NCI-H1105 (cell line): ENCODE measurements at regions not wholly inside any gene's neighbourhood (a gene's known extent, or its start where the extent isn't known, plus 50 kb on each side); places are given as distances from the start of the nearest gene placed in this dataset.

Experiments used
- DNase-seq: peaks from one replicate; lab custom pipeline; 2025; lab: John Stamatoyannopoulos, UW

GRCh38 chr2:104408266-104408665 lies 445.6 kb upstream of the POU3F3 start:
- no peak for DNase-seq

- DNase-seq = no peak
Measured at GRCh38 chr2:104410136-104410535, 443.8 kb upstream of the POU3F3 start.

- DNase-seq = peak; percentile 19
Measured at GRCh38 chr2:104412384-104412783, 441.5 kb upstream of the POU3F3 start.

DNA sequence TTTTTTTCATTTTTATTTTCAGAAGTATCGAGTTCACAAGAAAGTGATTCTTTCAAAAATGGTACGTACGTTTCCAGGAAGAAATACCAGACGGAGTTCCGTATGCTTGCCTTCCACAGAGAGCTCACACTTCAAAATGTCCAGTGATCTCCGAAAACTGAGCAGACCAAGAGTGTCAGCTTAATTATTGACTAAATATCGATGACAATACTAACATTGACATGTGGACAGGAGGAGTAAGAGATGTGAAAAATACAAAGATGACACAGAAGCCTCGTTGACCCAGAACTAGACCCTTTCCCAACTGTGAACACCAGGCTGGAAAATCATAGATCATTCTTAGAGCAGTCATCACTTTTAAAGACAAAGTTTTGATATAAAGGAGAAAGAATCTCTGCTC lies 440.0 kb upstream of the POU3F3 start:
- DNase-seq = no peak

DNA sequence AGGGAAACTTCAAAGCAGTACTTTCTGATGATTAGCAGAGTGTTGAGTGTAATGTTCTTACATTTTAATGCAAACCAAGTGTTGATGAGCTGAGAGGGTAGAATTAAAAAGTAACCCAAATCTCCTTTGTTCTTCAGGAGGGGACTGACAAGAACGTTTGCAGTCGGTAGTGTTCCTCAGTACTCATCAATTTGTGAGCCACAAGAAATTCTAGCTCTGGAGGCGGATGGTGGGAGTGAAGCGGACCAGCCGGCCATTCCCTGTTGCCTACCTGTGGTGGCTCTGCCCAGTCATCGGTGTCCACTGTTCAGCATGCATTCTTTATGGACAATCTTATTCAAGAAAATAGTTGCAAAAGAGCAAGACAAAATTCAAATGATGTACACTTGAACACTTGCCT lies 438.6 kb upstream of the POU3F3 start:
- DNase-seq = no peak

- no peak for DNase-seq
Measured at GRCh38 chr2:104416339-104417000, 437.4 kb upstream of the POU3F3 start.

DNA sequence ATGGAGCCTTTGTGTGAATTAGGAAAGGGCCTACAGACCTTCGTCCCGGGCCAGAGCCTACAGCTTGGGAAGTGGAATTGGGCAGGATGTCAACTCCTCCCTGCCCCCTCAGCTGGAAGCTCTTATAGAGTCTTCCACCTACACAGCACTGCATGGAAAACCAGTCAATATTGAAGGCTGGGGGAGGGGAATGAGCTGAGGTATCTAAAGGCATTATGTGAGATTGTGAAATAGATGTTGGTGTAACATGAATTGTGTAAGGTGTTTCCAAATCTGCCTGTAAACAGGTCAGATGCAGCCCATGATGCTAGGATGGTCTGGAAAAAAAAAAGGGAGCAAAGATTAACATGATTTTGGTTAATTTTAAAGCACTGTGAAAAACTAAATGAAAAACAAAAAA lies 433.5 kb upstream of the POU3F3 start:
- no peak for DNase-seq

GRCh38 chr2:104420953-104421352 lies 433.0 kb upstream of the POU3F3 start:
- no peak for DNase-seq

GRCh38 chr2:104425850-104426595 lies 427.9 kb upstream of the POU3F3 start:
- no peak for DNase-seq

DNA sequence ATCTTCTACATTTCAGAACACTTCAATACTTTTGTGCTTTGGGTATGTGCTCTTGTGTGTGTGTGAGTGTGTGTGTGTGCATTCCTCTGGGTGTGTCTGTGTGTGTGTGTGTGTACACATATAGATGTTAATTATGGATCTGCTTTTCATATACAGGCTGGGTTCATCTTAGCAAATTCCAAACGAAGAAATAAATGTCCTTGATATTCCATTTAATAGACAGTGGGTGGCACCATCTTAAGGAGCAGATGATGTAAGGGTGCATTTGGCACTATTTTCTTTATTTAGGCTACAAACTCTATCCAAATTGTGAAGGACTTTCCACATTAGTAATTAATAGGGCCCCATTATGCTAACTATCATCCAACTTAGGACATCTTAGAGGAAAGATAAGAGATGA lies 425.8 kb upstream of the POU3F3 start:
- no peak for DNase-seq

GRCh38 chr2:104429639-104430358 lies 424.1 kb upstream of the POU3F3 start:
- DNase-seq = no peak

GRCh38 chr2:104430359-104430740 lies 423.6 kb upstream of the POU3F3 start:
- DNase-seq = peak; percentile 64

DNA sequence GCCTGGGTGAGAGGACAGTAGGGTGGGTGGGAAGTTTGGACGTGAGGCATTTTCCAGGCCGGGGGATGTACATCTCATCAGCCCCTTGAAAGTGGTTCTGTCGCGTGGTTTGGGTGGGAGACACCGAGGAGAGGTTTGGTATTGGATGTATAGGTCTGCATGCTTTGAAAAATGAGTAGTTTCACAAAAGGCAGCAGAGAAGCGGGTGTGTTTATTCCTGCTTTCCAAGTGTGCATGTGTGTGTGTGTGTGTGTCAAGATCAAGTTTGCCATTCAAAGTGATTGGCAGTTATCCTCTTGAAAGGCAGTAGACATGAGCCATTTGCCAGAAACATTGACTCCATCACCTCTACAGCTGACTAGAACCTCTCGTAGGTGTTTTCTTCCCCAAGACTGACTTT lies 423.1 kb upstream of the POU3F3 start:
- no peak for DNase-seq

GRCh38 chr2:104431701-104432121 lies 422.2 kb upstream of the POU3F3 start:
- peak; percentile 5 for DNase-seq

DNA sequence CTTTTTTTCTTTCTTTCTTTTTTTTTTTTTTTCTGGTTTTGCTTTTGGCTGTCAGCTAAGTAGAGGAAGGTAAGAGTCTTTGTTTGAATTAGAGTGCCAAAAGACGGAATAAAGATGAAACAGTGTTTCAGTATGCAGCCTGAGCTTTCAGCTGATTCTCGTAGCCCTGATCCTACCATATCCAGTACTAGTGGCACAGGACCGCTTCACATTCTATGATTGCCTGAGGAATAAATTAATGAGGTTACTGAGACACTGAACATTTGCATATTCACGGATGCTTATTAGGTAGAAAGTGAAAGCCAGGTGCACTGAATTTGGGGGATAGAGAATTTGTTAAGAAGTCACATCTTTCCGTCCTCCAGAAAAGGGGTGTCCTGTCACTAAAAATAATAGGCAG lies 421.5 kb upstream of the POU3F3 start:
- DNase-seq = no peak

DNA sequence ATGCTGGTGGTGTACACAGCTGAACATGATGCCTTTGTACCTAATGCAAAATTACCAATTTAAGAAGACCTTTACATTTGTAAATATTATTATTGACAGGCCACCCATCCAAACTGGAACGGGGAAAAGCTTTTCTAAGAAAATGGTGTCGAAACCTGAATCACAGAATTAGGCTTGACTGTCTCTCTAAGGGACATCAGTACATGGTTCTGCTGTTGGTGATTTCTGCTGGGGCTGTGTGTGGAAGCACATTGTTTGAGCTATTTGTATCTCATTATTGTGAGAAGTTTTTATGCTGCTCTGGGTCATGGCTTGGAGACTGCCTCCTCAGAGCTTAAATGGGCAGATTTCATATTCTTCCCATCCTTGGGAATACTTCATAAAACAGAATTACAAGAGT lies 420.9 kb upstream of the POU3F3 start:
- no peak for DNase-seq

- DNase-seq = no peak
Measured at GRCh38 chr2:104433657-104434056, 420.3 kb upstream of the POU3F3 start.

- peak; percentile 56 for DNase-seq
Measured at GRCh38 chr2:104434318-104434792, 419.6 kb upstream of the POU3F3 start.

DNA sequence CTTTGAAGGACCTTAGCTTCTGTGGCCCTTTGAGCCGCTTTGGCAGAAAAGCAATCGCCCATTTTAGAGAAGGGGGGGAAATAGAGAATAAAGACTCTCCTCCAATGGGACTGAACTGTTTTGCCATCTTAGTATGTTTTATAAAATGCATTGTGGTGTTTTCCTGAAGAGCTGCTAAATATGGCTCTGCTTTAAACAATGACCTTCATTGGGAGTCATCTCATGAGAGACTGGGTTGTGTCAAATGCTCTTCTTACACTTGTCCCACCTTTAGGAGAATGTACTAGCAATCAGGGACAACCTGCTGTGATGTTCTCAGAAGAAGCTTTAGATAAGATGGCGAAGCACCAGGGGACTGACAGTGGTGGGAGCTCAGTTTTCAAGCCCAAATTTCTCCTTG lies 418.9 kb upstream of the POU3F3 start:
- no peak for DNase-seq

GRCh38 chr2:104438481-104438880 lies 415.4 kb upstream of the POU3F3 start:
- DNase-seq = no peak

DNA sequence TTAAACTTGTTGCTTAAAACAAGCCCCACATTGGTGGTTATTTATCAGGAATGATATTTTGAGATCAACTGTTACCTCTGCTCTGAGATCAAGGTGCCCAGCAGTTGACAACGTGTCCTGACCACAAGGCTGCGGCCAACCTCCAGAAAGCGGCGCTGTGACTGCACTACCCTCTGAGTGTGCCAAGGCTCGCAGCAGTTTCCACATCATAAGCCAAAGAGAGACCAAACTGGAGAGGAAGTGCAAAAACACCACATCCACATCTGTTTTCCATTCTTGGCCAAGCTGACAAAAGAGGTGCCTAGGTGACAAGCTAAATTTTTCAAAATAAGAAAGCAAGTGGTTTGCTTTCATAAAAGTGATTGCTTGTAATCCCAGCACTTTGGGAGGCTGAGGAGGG lies 410.8 kb upstream of the POU3F3 start:
- no peak for DNase-seq

DNA sequence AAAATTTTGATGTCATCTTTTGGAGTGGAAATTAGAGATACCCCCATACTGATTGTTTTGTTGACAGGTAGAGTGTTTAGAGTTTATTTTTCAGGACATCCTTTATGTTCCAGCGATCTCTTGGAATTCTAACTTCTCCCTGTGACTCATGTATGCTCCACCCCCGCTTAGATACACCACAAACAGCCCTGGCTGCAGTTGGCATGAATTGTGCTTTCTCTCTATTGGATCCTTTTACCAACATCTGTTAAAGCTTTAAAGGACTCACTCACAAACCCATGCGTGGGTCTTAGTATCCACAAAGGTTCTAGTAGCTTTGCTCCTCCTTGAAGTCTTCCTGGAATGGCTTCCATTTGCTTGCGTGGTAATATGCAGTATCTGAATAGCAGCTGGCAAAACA lies 409.5 kb upstream of the POU3F3 start:
- DNase-seq = no peak

- no peak for DNase-seq
Measured at GRCh38 chr2:104444889-104445288, 409.0 kb upstream of the POU3F3 start.
